Vagina (tissue), 2 donors: ENCODE measurements at regions not wholly inside any gene's neighbourhood (a gene's known extent, or its start where the extent isn't known, plus 50 kb on each side); places are given as distances from the start of the nearest gene placed in this dataset.

Experiments
- POLR2AphosphoS5 ChIP-seq, 2 donors: sonication (generic); formaldehyde crosslinking; IDR thresholded peaks; one replicate each; pipeline ENCODE4 v1.9.0; 2017; ENCODE audit warnings: antibody characterized with exemption in 2 of 2, mild to moderate bottlenecking in 2 of 2, low read depth in 1 of 2; ENCODE audit not compliant: insufficient read depth in 1 of 2
- TF ChIP-seq, protein P1 (sequence below), 3 experiments: fragments of 450-650 bp in 2 of 3; fragments of 200-600 bp in 1 of 3; sonication (generic) in 1 of 3; IDR thresholded peaks; one replicate each; pipeline ENCODE4 v1.5.1; 2017 to 2019; ENCODE audit warnings: antibody characterized with exemption in 3 of 3, mild to moderate bottlenecking in 2 of 3, moderate library complexity in 2 of 3

- TF ChIP-seq, protein P1, sequence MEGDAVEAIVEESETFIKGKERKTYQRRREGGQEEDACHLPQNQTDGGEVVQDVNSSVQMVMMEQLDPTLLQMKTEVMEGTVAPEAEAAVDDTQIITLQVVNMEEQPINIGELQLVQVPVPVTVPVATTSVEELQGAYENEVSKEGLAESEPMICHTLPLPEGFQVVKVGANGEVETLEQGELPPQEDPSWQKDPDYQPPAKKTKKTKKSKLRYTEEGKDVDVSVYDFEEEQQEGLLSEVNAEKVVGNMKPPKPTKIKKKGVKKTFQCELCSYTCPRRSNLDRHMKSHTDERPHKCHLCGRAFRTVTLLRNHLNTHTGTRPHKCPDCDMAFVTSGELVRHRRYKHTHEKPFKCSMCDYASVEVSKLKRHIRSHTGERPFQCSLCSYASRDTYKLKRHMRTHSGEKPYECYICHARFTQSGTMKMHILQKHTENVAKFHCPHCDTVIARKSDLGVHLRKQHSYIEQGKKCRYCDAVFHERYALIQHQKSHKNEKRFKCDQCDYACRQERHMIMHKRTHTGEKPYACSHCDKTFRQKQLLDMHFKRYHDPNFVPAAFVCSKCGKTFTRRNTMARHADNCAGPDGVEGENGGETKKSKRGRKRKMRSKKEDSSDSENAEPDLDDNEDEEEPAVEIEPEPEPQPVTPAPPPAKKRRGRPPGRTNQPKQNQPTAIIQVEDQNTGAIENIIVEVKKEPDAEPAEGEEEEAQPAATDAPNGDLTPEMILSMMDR (IDR thresholded peaks at IDR 0.05), result no peak
- TF ChIP-seq POLR2AphosphoS5 (IDR thresholded peaks at IDR 0.05; ENCODE audit: insufficient read depth in 1 of 2, low read depth in 1 of 2), result no peak
These were observed 123.2 kb upstream of the ANKFN1 start for GRCh38 chr17:56030009-56030624.
